ENCODE measurements at regions not wholly inside any gene's neighbourhood (a gene's known extent, or its start where the extent isn't known, plus 50 kb on each side); places are given as distances from the start of the nearest gene placed in this dataset.
"Not testable (repeated sequence)": the region's sequence is repeated elsewhere in the genome, so short reads cannot be mapped to it uniquely, and the experiment has no call there.

DNA sequence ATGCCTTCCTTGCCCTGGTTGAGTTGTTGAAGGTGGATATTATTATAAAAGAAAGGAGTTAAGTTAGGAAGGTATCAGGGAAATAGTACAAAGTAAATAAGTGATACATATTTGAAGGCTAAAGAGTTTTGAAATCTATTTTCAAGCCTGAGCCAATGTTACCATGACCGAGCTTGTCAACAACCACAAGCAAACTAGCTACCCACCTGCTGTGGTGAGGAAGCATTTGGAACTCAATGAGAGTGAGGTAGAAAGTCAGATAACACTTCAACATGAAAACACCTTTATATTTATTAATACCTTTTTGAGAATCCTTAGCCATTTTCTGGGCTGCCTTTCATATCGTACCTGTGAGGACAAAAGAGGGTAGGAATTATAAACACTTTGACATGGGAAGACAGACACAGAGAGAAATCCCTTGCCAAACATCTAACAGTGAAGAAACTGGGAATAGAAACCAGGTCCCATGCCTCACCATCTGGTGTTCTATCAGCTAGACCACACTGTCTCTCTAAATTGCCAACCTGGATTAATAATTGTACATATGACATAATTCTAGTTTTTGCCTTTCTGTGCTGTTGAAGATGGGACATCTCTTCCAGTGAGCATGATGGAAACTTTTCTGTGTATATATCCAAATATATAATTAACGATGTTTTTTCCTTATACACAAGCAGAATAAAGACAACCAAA lies 606.4 kb upstream of the NR3C2 start:
- no peak overlapping the region for H3K4me3 ChIP-seq
- no peaks in the 10 kb centered on the region for H3K27me3 ChIP-seq
- H3K4me1 ChIP-seq (ENCODE audit: low read depth) = no peaks in the 10 kb centered on the region
- H3K36me3 ChIP-seq = no peaks in the 10 kb centered on the region
- no peak for TF ChIP-seq CTCF (IDR thresholded peaks at IDR 0.05; ENCODE audit: low read depth, low read length)
- no peak for DNase-seq (ENCODE audit: low read depth in 1 of 2, low spot score in 1 of 2)
- no peaks in the 10 kb centered on the region for H3K9me3 ChIP-seq (ENCODE audit: low read depth)
- H3K27ac ChIP-seq = no peak overlapping the region

- no peaks in the 10 kb centered on the region for H3K36me3 ChIP-seq
- TF ChIP-seq CTCF (IDR thresholded peaks at IDR 0.05; ENCODE audit: low read depth, low read length) = no peak
- DNase-seq (ENCODE audit: low read depth in 1 of 2, low spot score in 1 of 2) = no peak
- no peak overlapping the region for H3K4me3 ChIP-seq
- no peaks in the 10 kb centered on the region for H3K27me3 ChIP-seq
- no peak overlapping the region for H3K27ac ChIP-seq
- H3K9me3 ChIP-seq (ENCODE audit: low read depth) = no peaks in the 10 kb centered on the region
- no peaks in the 10 kb centered on the region for H3K4me1 ChIP-seq (ENCODE audit: low read depth)
These were observed 605.2 kb upstream of the NR3C2 start for GRCh38 chr4:149047368-149047767.

- no peak overlapping the region for H3K27ac ChIP-seq
- no peak overlapping the region for H3K4me3 ChIP-seq
- no peak for TF ChIP-seq CTCF (IDR thresholded peaks at IDR 0.05; ENCODE audit: low read depth, low read length)
These were observed 603.5 kb upstream of the NR3C2 start for GRCh38 chr4:149045731-149046130.

DNA sequence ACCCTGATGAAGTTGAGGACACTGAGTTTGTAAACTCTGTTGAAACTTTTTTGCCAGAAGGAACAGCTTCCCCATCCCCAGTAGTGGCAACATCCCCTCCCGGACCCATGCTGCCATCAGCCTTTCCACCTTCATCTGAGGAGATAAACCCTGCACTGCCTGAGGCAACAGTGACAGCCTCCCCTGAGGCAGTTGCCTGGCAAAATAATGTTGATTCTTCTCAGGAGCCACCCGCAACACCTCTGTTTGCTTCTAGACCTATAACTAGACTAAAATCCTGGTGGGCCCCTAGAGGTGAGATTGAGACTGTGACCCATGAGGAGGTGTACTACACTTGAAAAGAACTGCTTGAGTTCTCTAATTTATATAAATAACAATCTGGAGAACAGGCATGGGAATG lies 597.6 kb upstream of the NR3C2 start:
- H3K9me3 ChIP-seq (ENCODE audit: low read depth); DNase-seq (ENCODE audit: low read depth in 1 of 2, low spot score in 1 of 2); H3K4me3 ChIP-seq; H3K36me3 ChIP-seq; H3K4me1 ChIP-seq (ENCODE audit: low read depth); H3K27me3 ChIP-seq; H3K27ac ChIP-seq: not testable (repeated sequence)

More at GRCh38 chr4:149045731-149046130, 603.5 kb upstream of the NR3C2 start:
- no peak for DNase-seq (ENCODE audit: low read depth in 1 of 2, low spot score in 1 of 2)
- no peaks in the 10 kb centered on the region for H3K9me3 ChIP-seq (ENCODE audit: low read depth)
- no peaks in the 10 kb centered on the region for H3K36me3 ChIP-seq
- H3K4me1 ChIP-seq (ENCODE audit: low read depth) = no peaks in the 10 kb centered on the region
- H3K27me3 ChIP-seq = no peaks in the 10 kb centered on the region

DNA sequence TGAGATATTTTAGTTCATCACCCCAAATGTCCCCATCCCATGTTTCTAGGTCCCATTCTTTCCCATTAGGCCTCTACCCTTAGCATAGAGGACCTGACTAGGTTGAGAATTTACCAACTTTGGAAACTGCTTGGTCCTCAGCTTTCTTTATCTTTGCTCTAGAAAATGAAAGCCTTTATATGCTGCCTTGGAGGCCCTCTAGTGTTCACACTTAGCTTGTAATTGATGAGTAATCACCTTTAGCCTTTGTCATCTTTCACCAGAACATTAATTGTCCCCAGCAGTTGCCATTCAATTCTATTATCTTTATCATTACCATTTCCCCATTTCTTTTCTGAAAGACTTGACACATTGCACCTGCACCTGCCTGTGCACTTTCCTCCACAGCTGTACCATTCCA lies 589.2 kb upstream of the NR3C2 start:
- no peaks in the 10 kb centered on the region for H3K36me3 ChIP-seq
- H3K4me3 ChIP-seq = no peak overlapping the region
- H3K4me1 ChIP-seq (ENCODE audit: low read depth) = no peaks in the 10 kb centered on the region
- H3K9me3 ChIP-seq (ENCODE audit: low read depth) = no peaks in the 10 kb centered on the region
- H3K27me3 ChIP-seq = no peaks in the 10 kb centered on the region
- H3K27ac ChIP-seq = no peak overlapping the region
- TF ChIP-seq CTCF (IDR thresholded peaks at IDR 0.05; ENCODE audit: low read depth, low read length) = peak; percentile 21
- DNase-seq (ENCODE audit: low read depth in 1 of 2, low spot score in 1 of 2) = peak; percentile 9 to 26

GRCh38 chr4:149029056-149029651 lies 586.9 kb upstream of the NR3C2 start:
- no peak for DNase-seq (ENCODE audit: low read depth in 1 of 2, low spot score in 1 of 2)
- H3K27ac ChIP-seq = no peak overlapping the region
- no peaks in the 10 kb centered on the region for H3K9me3 ChIP-seq (ENCODE audit: low read depth)
- H3K36me3 ChIP-seq = no peaks in the 10 kb centered on the region
- no peak overlapping the region for H3K4me3 ChIP-seq
- no peaks in the 10 kb centered on the region for H3K4me1 ChIP-seq (ENCODE audit: low read depth)
- H3K27me3 ChIP-seq = no peaks in the 10 kb centered on the region
- no peak for TF ChIP-seq CTCF (IDR thresholded peaks at IDR 0.05; ENCODE audit: low read depth, low read length)
